GM19397 (cell line): ENCODE measurements at regions not wholly inside any gene's neighbourhood (a gene's known extent, or its start where the extent isn't known, plus 50 kb on each side); places are given as distances from the start of the nearest gene placed in this dataset.

Experiments
- ATAC-seq: cut with Tn5 transposase; IDR thresholded peaks from one replicate; pipeline ENCODE4 v1.9.1; 2021; ENCODE audit warnings: mild to moderate bottlenecking, moderate library complexity; ENCODE audit not compliant: unreplicated experiment

DNA sequence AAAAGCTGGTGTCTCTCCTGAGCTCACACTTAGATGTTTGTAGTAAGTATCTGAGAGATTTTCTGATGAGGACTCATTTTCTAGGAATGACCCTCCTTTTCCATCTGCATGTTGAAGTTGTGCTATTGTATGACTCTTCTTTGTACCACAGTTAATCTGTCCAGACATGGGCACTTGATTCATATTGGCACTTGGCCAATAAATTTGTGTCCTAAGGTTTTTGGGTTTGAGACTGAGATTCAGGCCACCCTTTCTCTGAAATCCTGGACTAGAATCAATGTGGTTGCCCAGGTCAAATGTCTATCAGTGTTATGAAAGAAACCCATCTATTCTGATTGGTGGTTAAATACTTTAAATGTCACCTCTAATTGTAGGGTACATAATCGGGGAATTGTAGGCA, 869.0 kb downstream of the SH3BGRL start:
- no peak for ATAC-seq

GRCh38 chrX:82081027-82081426, 879.1 kb downstream of the SH3BGRL start:
- no peak for ATAC-seq

- no peak for ATAC-seq
Measured at GRCh38 chrX:82087699-82088098, 885.8 kb downstream of the SH3BGRL start.

DNA sequence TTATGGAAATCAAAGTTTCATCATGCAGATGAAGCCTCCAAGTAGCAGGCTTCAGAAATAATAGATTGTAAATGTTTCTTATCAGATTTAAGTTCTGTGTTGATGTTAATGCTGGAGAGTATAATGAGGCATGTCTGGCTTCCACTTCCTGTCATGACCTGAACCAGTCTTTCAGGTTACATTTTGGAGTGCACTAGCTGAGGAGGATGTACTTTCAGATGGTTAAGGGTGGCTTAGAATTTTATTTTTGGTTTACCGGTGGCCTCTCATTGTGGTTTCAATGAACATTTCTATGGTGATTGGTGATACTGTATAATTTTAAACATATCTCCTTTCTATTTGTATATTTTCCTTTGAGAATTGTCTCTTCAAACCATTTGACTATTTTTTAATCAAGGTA, 890.4 kb downstream of the SH3BGRL start:
- ATAC-seq: no peak

GRCh38 chrX:82125103-82125502, 923.2 kb downstream of the SH3BGRL start:
- ATAC-seq: no peak

DNA sequence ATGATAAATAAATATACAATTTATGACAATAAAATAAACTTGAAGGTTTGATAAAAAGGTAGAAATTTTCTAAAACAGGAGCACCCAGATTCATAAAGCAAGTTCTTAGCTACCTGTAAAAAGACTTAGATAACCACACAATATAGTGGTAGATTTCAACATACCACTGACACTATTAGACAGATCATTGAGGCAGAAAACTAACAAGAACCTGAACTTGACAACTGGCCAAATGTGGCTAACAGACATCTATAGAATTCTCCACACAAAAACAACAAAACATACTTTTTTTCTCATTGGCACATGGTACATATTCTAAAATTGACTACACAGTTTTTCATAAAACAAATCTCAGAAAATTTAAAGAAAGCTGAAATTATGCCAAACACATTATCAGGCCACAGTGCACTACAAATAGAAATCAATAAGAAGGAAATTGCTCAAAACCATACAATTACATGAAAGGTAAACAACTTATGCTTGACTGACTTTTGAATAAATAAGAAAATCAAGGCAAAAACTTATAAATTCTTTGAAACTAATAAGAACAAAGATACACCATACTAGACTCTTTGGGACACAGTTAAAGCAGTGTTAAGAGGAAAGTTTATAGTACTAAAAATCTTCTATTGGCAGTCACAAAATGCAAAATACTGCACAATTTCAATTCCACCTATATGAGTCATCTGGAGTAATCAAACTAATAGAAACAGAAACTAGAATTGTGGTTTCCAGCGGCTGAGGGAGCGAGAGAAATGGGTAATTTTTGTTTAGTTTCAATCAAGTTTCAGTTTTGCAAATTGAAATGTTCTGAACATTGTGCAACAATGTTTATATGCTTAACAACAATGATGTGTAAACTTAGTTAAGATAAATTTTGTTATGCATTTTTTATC, 925.6 kb downstream of the SH3BGRL start:
- ATAC-seq: peak; percentile 84

- ATAC-seq: no peak
Measured at GRCh38 chrX:82134378-82134777, 932.5 kb downstream of the SH3BGRL start.

DNA sequence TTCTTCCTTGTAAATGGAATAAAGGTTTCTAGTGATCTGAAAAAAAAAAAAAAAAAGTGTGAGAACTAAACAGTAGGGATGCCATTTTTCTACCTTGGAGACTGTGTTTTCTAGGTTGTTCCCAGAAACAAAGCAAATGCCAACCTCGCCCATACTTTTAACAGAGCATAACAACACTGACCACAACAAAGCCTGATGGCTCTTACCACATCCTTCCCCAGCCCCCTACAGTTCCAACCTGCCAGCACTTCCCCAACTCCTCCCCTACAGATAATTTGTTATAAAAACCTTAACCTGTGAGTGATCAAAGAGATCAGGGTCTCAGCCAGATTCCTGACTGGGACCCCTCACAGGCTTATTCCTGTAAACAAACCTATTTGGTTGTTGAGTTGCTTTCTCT, 940.0 kb downstream of the SH3BGRL start:
- no peak for ATAC-seq

GRCh38 chrX:82161195-82161594, 959.3 kb downstream of the SH3BGRL start:
- ATAC-seq: no peak

- no peak for ATAC-seq
Measured at GRCh38 chrX:82163701-82164100, 961.8 kb downstream of the SH3BGRL start.

DNA sequence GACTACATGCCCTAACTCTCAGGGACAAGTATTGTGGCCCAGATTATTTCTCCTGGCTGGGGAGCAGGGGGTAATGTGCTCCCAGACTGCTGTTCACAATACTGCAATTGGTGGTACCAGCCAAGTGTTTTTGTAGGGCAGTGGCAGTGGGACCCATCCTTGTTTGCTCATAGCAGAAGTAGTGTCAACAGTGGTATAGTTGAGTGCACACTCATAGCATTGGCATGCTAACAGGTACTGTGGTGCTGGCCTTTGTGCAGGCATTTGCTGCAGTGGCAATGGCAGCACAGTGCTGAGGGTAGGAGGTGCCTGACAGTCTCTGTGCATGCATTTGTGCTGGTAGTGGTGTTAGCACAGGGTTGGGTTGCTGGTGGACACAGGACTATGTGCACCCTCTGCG, 995.0 kb downstream of the SH3BGRL start:
- ATAC-seq: no peak

GRCh38 chrX:82208975-82209374, 1007.1 kb downstream of the SH3BGRL start:
- ATAC-seq: no peak

GRCh38 chrX:82218361-82218760, 1016.5 kb downstream of the SH3BGRL start:
- ATAC-seq: no peak

DNA sequence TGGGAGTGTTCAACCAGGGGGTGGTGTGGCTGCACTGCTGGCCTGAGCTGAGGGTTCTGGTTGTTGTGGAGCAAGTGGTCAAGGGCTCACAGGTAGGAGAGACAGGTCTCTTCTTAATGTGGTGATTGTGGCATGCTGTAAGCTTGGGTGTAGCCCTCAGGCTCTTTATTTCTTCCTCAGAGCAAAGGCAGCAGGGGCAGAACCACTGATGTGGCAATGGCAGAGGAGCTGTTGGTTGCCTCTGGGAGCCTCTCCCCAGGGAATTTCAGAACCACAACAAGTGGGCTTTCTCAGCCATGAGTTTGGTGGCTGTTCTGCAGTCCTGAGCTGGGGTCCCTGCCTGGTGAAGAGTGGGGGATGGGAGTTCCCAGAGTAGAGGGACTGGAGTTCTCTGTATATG, 1017.2 kb downstream of the SH3BGRL start:
- no peak for ATAC-seq

- ATAC-seq: no peak
Measured at GRCh38 chrX:82224961-82225360, 1023.1 kb downstream of the SH3BGRL start.

- no peak for ATAC-seq
Measured at GRCh38 chrX:82230013-82230412, 1028.1 kb downstream of the SH3BGRL start.

- no peak for ATAC-seq
Measured at GRCh38 chrX:82232679-82233078, 1030.8 kb downstream of the SH3BGRL start.

- no peak for ATAC-seq
Measured at GRCh38 chrX:82237328-82237727, 1035.4 kb downstream of the SH3BGRL start.
